ENCODE measurements at regions not wholly inside any gene's neighbourhood (a gene's known extent, or its start where the extent isn't known, plus 50 kb on each side); places are given as distances from the start of the nearest gene placed in this dataset.

- no peak overlapping the region for H3K4me3 ChIP-seq
- H3K27me3 ChIP-seq, result no peaks in the 10 kb centered on the region
- TF ChIP-seq CTCF (IDR thresholded peaks at IDR 0.05) (no peak), POLR2AphosphoS5 (IDR thresholded peaks at IDR 0.05) (no peak), EP300 (IDR thresholded peaks at IDR 0.05) (no peak), POLR2A (IDR thresholded peaks at IDR 0.05; ENCODE audit: low read depth) (no peak)
- no peaks in the 10 kb centered on the region for H3K4me1 ChIP-seq
- DNase-seq (ENCODE audit: extremely low spot score), result no peak
- H3K27ac ChIP-seq (replicated peaks in 1 of 4), result no peak overlapping the region
- intact Hi-C loops (cut with DNase I), result no loop called here
- H3K36me3 ChIP-seq, result no peaks in the 10 kb centered on the region
- no peaks in the 10 kb centered on the region for H3K9me3 ChIP-seq
- 91% methylated on average over 4 of the region's 4 CpGs for WGBS
Observed at GRCh38 chrX:94551831-94552230, 877.8 kb downstream of the FAM133A start.

- Histone ChIP-seq H3K27me3 (no peaks in the 10 kb centered on the region), H3K4me1 (no peaks in the 10 kb centered on the region), H3K27ac (replicated peaks in 1 of 4) (no peak overlapping the region), H3K36me3 (no peaks in the 10 kb centered on the region), H3K4me3 (no peak overlapping the region), H3K9me3 (no peaks in the 10 kb centered on the region)
- no peak for DNase-seq (ENCODE audit: extremely low spot score)
- intact Hi-C loops (cut with DNase I), result no loop called here
- WGBS, result 67% methylated on average over 4 of the region's 4 CpGs
- TF ChIP-seq EP300 (IDR thresholded peaks at IDR 0.05) (no peak), POLR2A (IDR thresholded peaks at IDR 0.05; ENCODE audit: low read depth) (no peak), CTCF (IDR thresholded peaks at IDR 0.05) (no peak), POLR2AphosphoS5 (IDR thresholded peaks at IDR 0.05) (no peak)
Observed at GRCh38 chrX:94560930-94561329, 886.9 kb downstream of the FAM133A start.

- Histone ChIP-seq H3K27me3 (no peaks in the 10 kb centered on the region), H3K36me3 (no peaks in the 10 kb centered on the region), H3K4me3 (no peak overlapping the region), H3K27ac (replicated peaks in 1 of 4) (no peak overlapping the region), H3K9me3 (no peaks in the 10 kb centered on the region), H3K4me1 (no peaks in the 10 kb centered on the region)
- WGBS, result 47% methylated on average over 2 of the region's 2 CpGs
- DNase-seq (ENCODE audit: extremely low spot score), result no peak
- no peak for TF ChIP-seq CTCF (IDR thresholded peaks at IDR 0.05)
- TF ChIP-seq EP300 (IDR thresholded peaks at IDR 0.05), result no peak
- TF ChIP-seq POLR2A (IDR thresholded peaks at IDR 0.05; ENCODE audit: low read depth), result no peak
- no peak for TF ChIP-seq POLR2AphosphoS5 (IDR thresholded peaks at IDR 0.05)
- intact Hi-C loops (cut with DNase I), result no loop called here
Observed at GRCh38 chrX:94576367-94577004, 902.5 kb downstream of the FAM133A start.

GRCh38 chrX:94600077-94600476 is 926.1 kb downstream of the FAM133A start:
- DNase-seq (ENCODE audit: extremely low spot score), result no peak
- H3K4me1 ChIP-seq, result no peaks in the 10 kb centered on the region
- H3K36me3 ChIP-seq, result no peaks in the 10 kb centered on the region
- intact Hi-C loops (cut with DNase I), result no loop called here
- no peak overlapping the region for H3K4me3 ChIP-seq
- H3K27me3 ChIP-seq, result peaks cover 0 to 3% (median 0%) of the 10 kb centered on the region in 4 donors
- H3K9me3 ChIP-seq, result no peaks in the 10 kb centered on the region
- no peak overlapping the region for H3K27ac ChIP-seq (replicated peaks in 1 of 4)
- TF ChIP-seq EP300 (IDR thresholded peaks at IDR 0.05) (no peak), POLR2AphosphoS5 (IDR thresholded peaks at IDR 0.05) (no peak), CTCF (IDR thresholded peaks at IDR 0.05) (no peak), POLR2A (IDR thresholded peaks at IDR 0.05; ENCODE audit: low read depth) (no peak)
- WGBS, result 79% methylated on average over 6 of the region's 6 CpGs

GRCh38 chrX:94612140-94612539 is 938.1 kb downstream of the FAM133A start:
- intact Hi-C loops (cut with DNase I), result no loop called here
- no peak for DNase-seq (ENCODE audit: extremely low spot score)
- Histone ChIP-seq H3K4me3 (no peak overlapping the region), H3K27ac (replicated peaks in 1 of 4) (no peak overlapping the region), H3K4me1 (no peaks in the 10 kb centered on the region), H3K36me3 (no peaks in the 10 kb centered on the region), H3K9me3 (peaks cover 0 to 6% (median 0%) of the 10 kb centered on the region in 4 donors), H3K27me3 (no peaks in the 10 kb centered on the region)
- TF ChIP-seq POLR2A (IDR thresholded peaks at IDR 0.05; ENCODE audit: low read depth) (no peak), EP300 (IDR thresholded peaks at IDR 0.05) (no peak), POLR2AphosphoS5 (IDR thresholded peaks at IDR 0.05) (no peak), CTCF (IDR thresholded peaks at IDR 0.05) (no peak)
- 89% methylated on average over 2 of the region's 2 CpGs for WGBS
